PC-3 (cell line): ENCODE measurements at regions not wholly inside any gene's neighbourhood (a gene's known extent, or its start where the extent isn't known, plus 50 kb on each side); places are given as distances from the start of the nearest gene placed in this dataset.

ENCODE experiments used
- ATAC-seq: fragments of 200-7000 bp; cut with Tn5 transposase; 2 replicates; pipeline ENCODE4 v1.9.1; 2020; ENCODE audit warnings: mild to moderate bottlenecking, moderate library complexity
- BruUV-seq: library from RNA; stranded (reverse); fragments of 400-500 nt; replicated peaks from 2 replicates; lab custom pipeline; 2021; lab: Mats Ljungman, UMichigan
- CTCF ChIA-PET: fragments of 300-600 bp; sonication (Branson Sonifier 250); formaldehyde crosslinking; loops from one replicate; lab custom pipeline; 2022; ENCODE audit warnings: antibody characterized with exemption; lab: Charles Lee
- POLR2A ChIA-PET: fragments of 300-600 bp; sonication (Branson Sonifier 250); formaldehyde crosslinking; loops from one replicate; lab custom pipeline; 2022; ENCODE audit warnings: antibody characterized with exemption; ENCODE audit not compliant: unreplicated experiment; lab: Charles Lee
- DNase-seq: peaks from one replicate; pipeline ENCODE4 v3.0.0-alpha.2; 2015
- H2AFZ ChIP-seq: fragments of 300-600 bp; sonication (generic); 2 replicates; pipeline ENCODE4 v1.6.0; 2016; ENCODE audit warnings: antibody characterized with exemption, low read length
- H3F3A ChIP-seq: fragments of 300-600 bp; sonication (generic); one replicate; pipeline ENCODE4 v1.6.0; 2017; ENCODE audit warnings: antibody characterized with exemption, low read length, control low read depth, mild to moderate bottlenecking; ENCODE audit not compliant: unreplicated experiment
- H3K27ac ChIP-seq: fragments of 300-600 bp; sonication (generic); 2 replicates; pipeline ENCODE4 v1.5.1; 2016; ENCODE audit warnings: mild to moderate bottlenecking, low read length
- H3K27me3 ChIP-seq: fragments of 300-600 bp; sonication (generic); 2 replicates; pipeline ENCODE4 v1.6.1; 2016; ENCODE audit warnings: low read length, mixed read lengths
- H3K36me3 ChIP-seq: fragments of 300-600 bp; sonication (generic); 2 replicates; pipeline ENCODE4 v1.6.1; 2016; ENCODE audit warnings: low read depth, mixed run types, low read length, mixed read lengths
- H3K4me1 ChIP-seq: fragments of 300-600 bp; sonication (generic); 2 replicates; pipeline ENCODE4 v1.5.1; 2016; ENCODE audit warnings: low read length; ENCODE audit not compliant: insufficient read depth
- H3K4me2 ChIP-seq: fragments of 300-600 bp; sonication (generic); 2 replicates; pipeline ENCODE4 v1.6.0; 2016; ENCODE audit warnings: low read length
- H3K4me3 ChIP-seq: fragments of 300-600 bp; sonication (generic); 2 replicates; pipeline ENCODE4 v1.5.1; 2016; ENCODE audit warnings: mild to moderate bottlenecking, low read length, mixed read lengths
- H3K79me2 ChIP-seq: fragments of 300-600 bp; sonication (generic); 2 replicates; pipeline ENCODE4 v1.6.1; 2017; ENCODE audit warnings: low read length, mixed read lengths
- H3K9ac ChIP-seq: fragments of 300-600 bp; sonication (generic); 2 replicates; pipeline ENCODE4 v1.6.0; 2016; ENCODE audit warnings: mild to moderate bottlenecking, low read length
- H3K9me2 ChIP-seq: fragments of 300-600 bp; sonication (generic); replicated peaks from 2 replicates; pipeline ENCODE4 v1.6.1; 2016; ENCODE audit warnings: mixed run types, low read length, mixed read lengths
- H3K9me3 ChIP-seq: fragments of 300-600 bp; sonication (generic); 2 replicates; pipeline ENCODE4 v1.6.1; 2016; ENCODE audit warnings: low read length, mixed read lengths
- H4K20me1 ChIP-seq: fragments of 300-600 bp; sonication (generic); 2 replicates; pipeline ENCODE4 v1.6.1; 2016; ENCODE audit warnings: low read length, mixed read lengths
- EZH2 ChIP-seq: fragments of 300-600 bp; sonication (generic); IDR thresholded peaks from one replicate; pipeline ENCODE4 v1.6.1; 2017; ENCODE audit warnings: antibody characterized with exemption, mild to moderate bottlenecking, low read length; ENCODE audit not compliant: unreplicated experiment
- EZH2phosphoT487 ChIP-seq: fragments of 300-600 bp; sonication (generic); IDR thresholded peaks from 2 replicates; pipeline ENCODE4 v1.6.1; 2018; ENCODE audit warnings: mild to moderate bottlenecking, antibody characterized with exemption, low read length, borderline replicate concordance
- intact Hi-C: fragments of 100-400 bp; cut with micrococcal nuclease; formaldehyde crosslinking; loops from 2 replicates; pipeline ENCODE4 v1.9.0; 2023
- TF ChIP-seq, protein P1 (sequence below): fragments of 300-600 bp; sonication (generic); conservative IDR thresholded peaks from 2 replicates; pipeline ENCODE4 v1.5.1; 2017; ENCODE audit warnings: antibody characterized with exemption, low read depth, mild to moderate bottlenecking, low read length

GRCh38 chr18:44626236-44626635 is 54.5 kb upstream of the SETBP1 start:
- BruUV-seq = no TSS peak
- no peaks in the 10 kb centered on the region for H3K79me2 ChIP-seq
- POLR2A ChIA-PET = no interaction called here
- no peak overlapping the region for H3K27ac ChIP-seq
- no peaks in the 10 kb centered on the region for H3F3A ChIP-seq
- H3K36me3 ChIP-seq = no peaks in the 10 kb centered on the region
- no peak overlapping the region for H2AFZ ChIP-seq
- H3K4me2 ChIP-seq = no peak overlapping the region
- intact Hi-C loops = no loop called here
- CTCF ChIA-PET = no interaction called here
- H3K9me2 ChIP-seq = no peaks in the 10 kb centered on the region
- H3K4me1 ChIP-seq = peaks cover 7% of the 10 kb centered on the region
- no peak overlapping the region for H3K4me3 ChIP-seq
- TF ChIP-seq, protein P1, sequence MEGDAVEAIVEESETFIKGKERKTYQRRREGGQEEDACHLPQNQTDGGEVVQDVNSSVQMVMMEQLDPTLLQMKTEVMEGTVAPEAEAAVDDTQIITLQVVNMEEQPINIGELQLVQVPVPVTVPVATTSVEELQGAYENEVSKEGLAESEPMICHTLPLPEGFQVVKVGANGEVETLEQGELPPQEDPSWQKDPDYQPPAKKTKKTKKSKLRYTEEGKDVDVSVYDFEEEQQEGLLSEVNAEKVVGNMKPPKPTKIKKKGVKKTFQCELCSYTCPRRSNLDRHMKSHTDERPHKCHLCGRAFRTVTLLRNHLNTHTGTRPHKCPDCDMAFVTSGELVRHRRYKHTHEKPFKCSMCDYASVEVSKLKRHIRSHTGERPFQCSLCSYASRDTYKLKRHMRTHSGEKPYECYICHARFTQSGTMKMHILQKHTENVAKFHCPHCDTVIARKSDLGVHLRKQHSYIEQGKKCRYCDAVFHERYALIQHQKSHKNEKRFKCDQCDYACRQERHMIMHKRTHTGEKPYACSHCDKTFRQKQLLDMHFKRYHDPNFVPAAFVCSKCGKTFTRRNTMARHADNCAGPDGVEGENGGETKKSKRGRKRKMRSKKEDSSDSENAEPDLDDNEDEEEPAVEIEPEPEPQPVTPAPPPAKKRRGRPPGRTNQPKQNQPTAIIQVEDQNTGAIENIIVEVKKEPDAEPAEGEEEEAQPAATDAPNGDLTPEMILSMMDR = no peak
- TF ChIP-seq EZH2 (no peak), EZH2phosphoT487 (no peak)
- H4K20me1 ChIP-seq = no peaks in the 10 kb centered on the region
- no peaks in the 10 kb centered on the region for H3K9me3 ChIP-seq
- no peak for ATAC-seq
- H3K9ac ChIP-seq = no peak overlapping the region
- no peak for DNase-seq
- H3K27me3 ChIP-seq = no peaks in the 10 kb centered on the region

- ATAC-seq = peak; percentile 84
- peak; percentile 28 for DNase-seq
- no peak overlapping the region for H3K4me3 ChIP-seq
- H3K9ac ChIP-seq = no peak overlapping the region
- ChIA-PET POLR2A (no interaction called here), CTCF (no interaction called here)
- no peak overlapping the region; the same call in 1 of the 2 replicates for H3K27ac ChIP-seq
- H3K9me3 ChIP-seq = no peaks in the 10 kb centered on the region
- no peaks in the 10 kb centered on the region for H3K79me2 ChIP-seq
- no peak overlapping the region for H2AFZ ChIP-seq
- no peaks in the 10 kb centered on the region for H3K9me2 ChIP-seq
- no peaks in the 10 kb centered on the region for H4K20me1 ChIP-seq
- no peaks in the 10 kb centered on the region for H3F3A ChIP-seq
- TF ChIP-seq, protein P1 = no peak
- TF ChIP-seq EZH2 = no peak
- intact Hi-C loops = no loop called here
- H3K27me3 ChIP-seq = no peaks in the 10 kb centered on the region
- no peak overlapping the region for H3K4me2 ChIP-seq
- H3K36me3 ChIP-seq = no peaks in the 10 kb centered on the region
- H3K4me1 ChIP-seq = peaks cover 7% of the 10 kb centered on the region
- no TSS peak for BruUV-seq
These were observed 53.9 kb upstream of the SETBP1 start for GRCh38 chr18:44626807-44627206.

GRCh38 chr18:44627280-44627679 is 53.4 kb upstream of the SETBP1 start:
- no peaks in the 10 kb centered on the region for H3F3A ChIP-seq
- H3K27me3 ChIP-seq = no peaks in the 10 kb centered on the region
- H3K4me1 ChIP-seq = peaks cover 7% of the 10 kb centered on the region
- H3K9ac ChIP-seq = no peak overlapping the region
- H3K4me3 ChIP-seq = no peak overlapping the region
- no peaks in the 10 kb centered on the region for H3K9me3 ChIP-seq
- ATAC-seq = peak; percentile 48
- ChIA-PET POLR2A (no interaction called here), CTCF (no interaction called here)
- no TSS peak for BruUV-seq
- TF ChIP-seq, protein P1 = no peak
- TF ChIP-seq EZH2phosphoT487 = no peak
- TF ChIP-seq EZH2 = no peak
- no peak overlapping the region for H3K4me2 ChIP-seq
- H3K27ac ChIP-seq = no peak overlapping the region; the same call in 1 of the 2 replicates
- H3K9me2 ChIP-seq = no peaks in the 10 kb centered on the region
- no peaks in the 10 kb centered on the region for H3K79me2 ChIP-seq
- intact Hi-C loops = no loop called here
- peak; percentile 8 for DNase-seq
- H3K36me3 ChIP-seq = no peaks in the 10 kb centered on the region
- no peak overlapping the region for H2AFZ ChIP-seq
- H4K20me1 ChIP-seq = no peaks in the 10 kb centered on the region
